Right lobe of liver (tissue), 6 donors: ENCODE measurements at regions not wholly inside any gene's neighbourhood (a gene's known extent, or its start where the extent isn't known, plus 50 kb on each side); places are given as distances from the start of the nearest gene placed in this dataset.

Source experiments
- ATAC-seq, 4 donors: fragments of 200-7000 bp; cut with Tn5 transposase; one replicate each; pipeline ENCODE4 v1.9.1; 2020; ENCODE audit warnings: mild to moderate bottlenecking in 4 of 4, moderate library complexity in 4 of 4
- DNase-seq, 3 donors: peaks; one replicate each; pipeline ENCODE4 v3.0.0-alpha.2; 2020
- H3K27ac ChIP-seq, 3 donors: fragments of 200-600 bp; one replicate each; pipeline ENCODE4 v1.8.0; 2022
- H3K27me3 ChIP-seq, 2 donors: fragments of 200-600 bp; one replicate each; pipeline ENCODE4 v1.8.0; 2022
- H3K36me3 ChIP-seq, 4 donors: fragments of 200-600 bp; sonication (generic) in 1 of 4; one replicate each; pipeline versions ENCODE4 v1.5.1 to v1.8.0; 2017 to 2022; ENCODE audit warnings: control low read depth in 1 of 4
- H3K4me1 ChIP-seq, 4 donors: fragments of 200-600 bp; sonication (generic) in 1 of 4; one replicate each; pipeline versions ENCODE4 v1.5.1 to v1.8.0; 2017 to 2022; ENCODE audit warnings: control low read depth in 1 of 4
- H3K4me3 ChIP-seq, 3 donors: fragments of 200-600 bp; one replicate each; pipeline ENCODE4 v1.8.0; 2022
- H3K9me3 ChIP-seq, 4 donors: fragments of 200-600 bp; sonication (generic) in 1 of 4; one replicate each; pipeline versions ENCODE4 v1.5.1 to v1.8.0; 2017 to 2022; ENCODE audit warnings: control low read depth in 1 of 4
- CTCF ChIP-seq, 4 donors: fragments of 200-600 bp in 3 of 4; fragments of 450-650 bp in 1 of 4; IDR thresholded peaks; one replicate each; pipeline versions ENCODE4 v1.5.1 to v1.8.0; 2016 to 2022; ENCODE audit warnings: antibody characterized with exemption in 4 of 4, mild to moderate bottlenecking in 2 of 4
- POLR2A ChIP-seq: fragments of 450-650 bp; IDR thresholded peaks from one replicate; pipeline ENCODE4 v1.6.1; 2017; ENCODE audit warnings: antibody characterized with exemption, mild to moderate bottlenecking
- WGBS: methylation state at CpG from one replicate; pipeline ENCODE4 v1.1.6; 2018; ENCODE audit warnings: low coverage, low lambda C conversion rate; ENCODE audit not compliant: insufficient coverage; ENCODE audit errors: missing lambda C conversion rate; 5-methylcytosine and 5-hydroxymethylcytosine counted together
- intact Hi-C, 2 donors: fragments of 100-400 bp; cut with DNase I; formaldehyde crosslinking; loops; one replicate each; pipeline versions ENCODE4 v1.11.2 to v1.14.1; 2022
- donor health status: DM: no; HTN: yes; CAD: no.
- donor health status: DM: no; HTN: no; CAD: no.
- donor health status: DM: no; HTN: no; CAD: no.
- donor health status: DM: no; HTN: yes; CAD: no.
- donor health status: DM: no; HTN: yes; CAD: no.

GRCh38 chr6:100271202-100271601 lies 193.5 kb downstream of the SIM1 start:
- H3K27ac ChIP-seq, result no peak overlapping the region
- no peak for TF ChIP-seq POLR2A
- intact Hi-C loops, result no loop called here
- H3K4me1 ChIP-seq, result no peaks in the 10 kb centered on the region
- H3K9me3 ChIP-seq, result no peaks in the 10 kb centered on the region
- no peaks in the 10 kb centered on the region for H3K27me3 ChIP-seq
- ATAC-seq, result no peak
- WGBS, result 56% methylated on average over 5 of the region's 5 CpGs
- no peaks in the 10 kb centered on the region for H3K36me3 ChIP-seq
- DNase-seq, result no peak
- H3K4me3 ChIP-seq, result no peak overlapping the region

GRCh38 chr6:100269189-100269588 lies 195.5 kb downstream of the SIM1 start:
- no peak for TF ChIP-seq CTCF (IDR thresholded peaks at IDR 0.05)
- no peak for TF ChIP-seq POLR2A
- H3K36me3 ChIP-seq, result no peaks in the 10 kb centered on the region
- no peak for ATAC-seq
- intact Hi-C loops, result no loop called here
- H3K4me1 ChIP-seq, result no peaks in the 10 kb centered on the region
- no peaks in the 10 kb centered on the region for H3K9me3 ChIP-seq
- H3K27ac ChIP-seq, result no peak overlapping the region
- no peaks in the 10 kb centered on the region for H3K27me3 ChIP-seq
- no peak overlapping the region for H3K4me3 ChIP-seq
- DNase-seq, result no peak
- 55% methylated on average over 2 of the region's 2 CpGs for WGBS

- no peak for TF ChIP-seq CTCF (IDR thresholded peaks at IDR 0.05)
- TF ChIP-seq POLR2A, result no peak
- H3K4me1 ChIP-seq, result no peaks in the 10 kb centered on the region
- intact Hi-C loops, result no loop called here
Observed at GRCh38 chr6:100268326-100268725, 196.4 kb downstream of the SIM1 start.

GRCh38 chr6:100267721-100268123 lies 197.0 kb downstream of the SIM1 start:
- intact Hi-C loops, result no loop called here
- no peaks in the 10 kb centered on the region for H3K4me1 ChIP-seq
- no peak for DNase-seq
- no peaks in the 10 kb centered on the region for H3K27me3 ChIP-seq
- H3K4me3 ChIP-seq, result no peak overlapping the region
- WGBS, result 57% methylated on average over 1 of the region's 1 CpG
- H3K36me3 ChIP-seq, result no peaks in the 10 kb centered on the region
- no peaks in the 10 kb centered on the region for H3K9me3 ChIP-seq
- no peak overlapping the region for H3K27ac ChIP-seq
- TF ChIP-seq POLR2A (no peak), CTCF (IDR thresholded peaks at IDR 0.05) (no peak)
- ATAC-seq, result no peak

More at GRCh38 chr6:100268326-100268725, 196.4 kb downstream of the SIM1 start:
- no peak for ATAC-seq
- H3K4me3 ChIP-seq, result no peak overlapping the region
- no peak for DNase-seq
- H3K27me3 ChIP-seq, result no peaks in the 10 kb centered on the region
- WGBS, result 85% methylated on average over 4 of the region's 4 CpGs
- H3K9me3 ChIP-seq, result no peaks in the 10 kb centered on the region
- H3K36me3 ChIP-seq, result no peaks in the 10 kb centered on the region
- H3K27ac ChIP-seq, result no peak overlapping the region

GRCh38 chr6:100266494-100267401 lies 198.0 kb downstream of the SIM1 start:
- intact Hi-C loops, result no loop called here
- Histone ChIP-seq H3K36me3 (no peaks in the 10 kb centered on the region), H3K4me3 (no peak overlapping the region), H3K4me1 (no peaks in the 10 kb centered on the region), H3K27me3 (no peaks in the 10 kb centered on the region), H3K27ac (no peak overlapping the region), H3K9me3 (no peaks in the 10 kb centered on the region)
- TF ChIP-seq POLR2A (no peak), CTCF (IDR thresholded peaks at IDR 0.05) (no peak)
- 83% methylated on average over 10 of the region's 10 CpGs for WGBS
- DNase-seq (no peak), ATAC-seq (no peak)
